NOMO-1 (cell line): ENCODE measurements at regions not wholly inside any gene's neighbourhood (a gene's known extent, or its start where the extent isn't known, plus 50 kb on each side); places are given as distances from the start of the nearest gene placed in this dataset.
A peak's percentile ranks its signal among the peaks of the same experiment; 100 is the strongest.
"Not testable (repeated sequence)": the region's sequence is repeated elsewhere in the genome, so short reads cannot be mapped to it uniquely, and the experiment has no call there.

Experiments
- DNase-seq, 2 experiments: peaks; one replicate each; lab custom pipeline; 2025; ENCODE audit not compliant: unreplicated experiment in 2 of 2; lab: John Stamatoyannopoulos, UW

- no peak for DNase-seq
Observed at GRCh38 chr2:12017499-12018157, 271.2 kb downstream of the LPIN1 start.

- peak; percentile 18 to 42 for DNase-seq
Observed at GRCh38 chr2:12018726-12019125, 272.3 kb downstream of the LPIN1 start.

- no peak for DNase-seq
Observed at GRCh38 chr2:12020833-12021469, 274.5 kb downstream of the LPIN1 start.

- DNase-seq: not testable (repeated sequence)
Observed at GRCh38 chr2:12024197-12024907, 277.9 kb downstream of the LPIN1 start.

- no peak for DNase-seq
Observed at GRCh38 chr2:12027136-12027535, 280.7 kb downstream of the LPIN1 start.

GRCh38 chr2:12031866-12032265, 285.4 kb downstream of the LPIN1 start:
- DNase-seq: no peak

GRCh38 chr2:12032398-12032797, 286.0 kb downstream of the LPIN1 start:
- no peak for DNase-seq

GRCh38 chr2:12032975-12033374, 286.5 kb downstream of the LPIN1 start:
- no peak for DNase-seq

- no peak for DNase-seq
Observed at GRCh38 chr2:12033494-12033893, 287.1 kb downstream of the LPIN1 start.

- DNase-seq: no peak
Observed at GRCh38 chr2:12034382-12034781, 287.9 kb downstream of the LPIN1 start.

GRCh38 chr2:12035029-12035720, 288.7 kb downstream of the LPIN1 start:
- no peak for DNase-seq

GRCh38 chr2:12035956-12036639, 289.7 kb downstream of the LPIN1 start:
- DNase-seq: no peak

- no peak for DNase-seq
Observed at GRCh38 chr2:12036640-12036983, 290.2 kb downstream of the LPIN1 start.

- DNase-seq: no peak
Observed at GRCh38 chr2:12037301-12037700, 290.9 kb downstream of the LPIN1 start.

- no peak for DNase-seq
Observed at GRCh38 chr2:12041236-12041635, 294.8 kb downstream of the LPIN1 start.

- DNase-seq: no peak
Observed at GRCh38 chr2:12043131-12043530, 296.7 kb downstream of the LPIN1 start.

- peak; percentile 26 to 63 for DNase-seq
Observed at GRCh38 chr2:12044857-12045256, 298.4 kb downstream of the LPIN1 start.

GRCh38 chr2:12045864-12046291, 299.4 kb downstream of the LPIN1 start:
- DNase-seq: no peak

- DNase-seq: no peak
Observed at GRCh38 chr2:12046641-12047040, 300.2 kb downstream of the LPIN1 start.

GRCh38 chr2:12047761-12048160, 301.3 kb downstream of the LPIN1 start:
- no peak for DNase-seq

GRCh38 chr2:12048550-12048949, 302.1 kb downstream of the LPIN1 start:
- no peak for DNase-seq
